Large intestine (tissue), 3 donors: ENCODE measurements at regions not wholly inside any gene's neighbourhood (a gene's known extent, or its start where the extent isn't known, plus 50 kb on each side); places are given as distances from the start of the nearest gene placed in this dataset.

Experiments
- DNase-seq, 2 donors: peaks; one replicate each; pipeline versions ENCODE4 v3.0.0 to v3.0.0-alpha.2; 2013
- H3K27ac ChIP-seq: one replicate; pipeline ENCODE4 v1.5.1; 2013; ENCODE audit warnings: low read length
- H3K27me3 ChIP-seq: 2 replicates; pipeline ENCODE4 v1.6.1; 2013; ENCODE audit warnings: low read length; ENCODE audit not compliant: control insufficient read depth, insufficient read depth
- H3K36me3 ChIP-seq: 2 replicates; pipeline ENCODE4 v1.6.1; 2013; ENCODE audit warnings: low read length; ENCODE audit not compliant: control insufficient read depth, insufficient read depth
- H3K4me1 ChIP-seq: one replicate; pipeline ENCODE4 v1.6.1; 2013; ENCODE audit warnings: low read length; ENCODE audit not compliant: control insufficient read depth, insufficient read depth
- H3K4me3 ChIP-seq: one replicate; pipeline ENCODE4 v1.5.1; 2013; ENCODE audit warnings: low read length
- H3K9me3 ChIP-seq: one replicate; pipeline ENCODE4 v1.6.1; 2013; ENCODE audit warnings: mild to moderate bottlenecking, low read depth, low read length, moderate library complexity; ENCODE audit not compliant: control insufficient read depth
- WGBS: methylation state at CpG from one replicate; pipeline ENCODE4 v1.1.5; 2013; ENCODE audit warnings: low lambda C conversion rate; ENCODE audit not compliant: insufficient coverage; 5-methylcytosine and 5-hydroxymethylcytosine counted together

- no peaks in the 10 kb centered on the region for H3K36me3 ChIP-seq
- H3K4me3 ChIP-seq = no peak overlapping the region
Measured at GRCh38 chr16:59737274-59737673, 1003.2 kb upstream of the GOT2 start.

GRCh38 chr16:59733321-59733720, 999.2 kb upstream of the GOT2 start:
- Histone ChIP-seq H3K27ac (no peak overlapping the region), H3K27me3 (no peaks in the 10 kb centered on the region), H3K4me3 (no peak overlapping the region), H3K9me3 (no peaks in the 10 kb centered on the region), H3K36me3 (no peaks in the 10 kb centered on the region), H3K4me1 (no peaks in the 10 kb centered on the region)
- DNase-seq = no peak

More at GRCh38 chr16:59737274-59737673, 1003.2 kb upstream of the GOT2 start:
- 60% methylated on average over 1 of the region's 1 CpG for WGBS
- Histone ChIP-seq H3K4me1 (no peaks in the 10 kb centered on the region), H3K27me3 (no peaks in the 10 kb centered on the region), H3K27ac (no peak overlapping the region), H3K9me3 (no peaks in the 10 kb centered on the region)
- DNase-seq = no peak

- no CpG with 5 or more reads among the region's 3 CpGs for WGBS
- Histone ChIP-seq H3K36me3 (no peaks in the 10 kb centered on the region), H3K4me3 (no peak overlapping the region), H3K27ac (no peak overlapping the region), H3K27me3 (no peaks in the 10 kb centered on the region), H3K4me1 (no peaks in the 10 kb centered on the region), H3K9me3 (no peaks in the 10 kb centered on the region)
- no peak for DNase-seq
Measured at GRCh38 chr16:59729613-59730012, 995.5 kb upstream of the GOT2 start.

DNA sequence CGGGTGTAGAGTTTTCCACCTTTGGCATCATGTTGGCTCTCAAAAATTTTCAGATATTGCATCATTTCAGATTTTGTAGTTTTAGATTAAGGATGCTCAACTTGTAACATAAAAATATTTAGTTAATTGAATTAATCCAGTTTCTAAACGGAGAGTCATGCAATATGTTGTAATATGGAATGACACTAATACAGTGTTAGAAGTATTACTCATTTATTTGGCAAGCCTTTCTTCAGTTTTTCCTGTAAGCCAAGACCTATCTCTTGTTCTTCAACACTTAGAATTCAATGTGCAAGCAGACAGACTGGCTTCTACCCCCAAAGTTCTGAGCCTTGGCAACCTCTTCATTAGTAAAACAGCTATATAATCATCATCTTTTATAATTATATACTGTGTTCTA, 985.0 kb upstream of the GOT2 start:
- Histone ChIP-seq H3K27me3 (no peaks in the 10 kb centered on the region), H3K4me3 (no peak overlapping the region), H3K36me3 (no peaks in the 10 kb centered on the region), H3K9me3 (no peaks in the 10 kb centered on the region), H3K4me1 (no peaks in the 10 kb centered on the region), H3K27ac (no peak overlapping the region)
- 86% methylated on average over 1 of the region's 2 CpGs for WGBS
- DNase-seq = no peak

DNA sequence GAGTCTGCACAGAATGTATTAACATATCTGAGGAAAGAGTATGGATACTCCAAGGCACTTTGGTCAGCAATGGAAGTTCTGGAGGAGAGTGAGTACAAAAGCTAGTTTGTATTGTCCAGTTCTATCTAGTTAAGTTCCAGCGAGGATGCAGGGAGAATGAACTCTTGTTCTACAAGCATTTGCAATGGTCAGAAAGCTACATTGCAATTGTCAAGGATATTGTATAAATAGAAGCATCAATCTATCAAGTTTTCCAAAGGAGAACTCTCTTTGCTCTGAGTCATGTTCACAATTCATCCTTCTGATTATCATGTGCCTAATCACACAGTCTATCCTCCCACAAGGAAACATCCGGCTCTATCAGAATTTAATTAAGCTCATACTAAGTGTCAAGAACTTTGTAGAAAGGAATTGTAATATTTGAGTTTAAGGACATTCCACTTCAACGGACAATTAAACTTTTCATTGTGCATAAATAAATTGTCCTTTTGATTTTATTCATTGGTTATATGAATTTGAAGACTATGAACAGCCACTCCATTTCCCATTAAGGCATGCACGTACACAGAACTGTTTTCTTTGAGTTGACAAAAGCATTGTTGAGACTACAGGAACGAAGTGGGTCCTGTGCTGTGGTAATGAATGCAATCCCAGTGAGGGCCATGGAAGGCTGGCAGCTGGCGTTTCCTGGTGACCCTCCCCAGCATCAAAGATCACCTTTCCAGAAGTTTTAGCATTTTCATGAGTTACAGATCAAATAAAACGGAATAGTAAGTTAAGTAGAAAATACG, 973.5 kb upstream of the GOT2 start:
- Histone ChIP-seq H3K4me3 (no peak overlapping the region), H3K36me3 (no peaks in the 10 kb centered on the region), H3K27ac (no peak overlapping the region), H3K9me3 (no peaks in the 10 kb centered on the region), H3K4me1 (no peaks in the 10 kb centered on the region), H3K27me3 (no peaks in the 10 kb centered on the region)
- WGBS = 89% methylated on average over 3 of the region's 8 CpGs
- DNase-seq = no peak

GRCh38 chr16:59701963-59702930, 968.1 kb upstream of the GOT2 start:
- Histone ChIP-seq H3K36me3 (no peaks in the 10 kb centered on the region), H3K27ac (no peak overlapping the region), H3K9me3 (no peaks in the 10 kb centered on the region), H3K4me3 (no peak overlapping the region), H3K4me1 (no peaks in the 10 kb centered on the region), H3K27me3 (no peaks in the 10 kb centered on the region)
- WGBS = no CpG with 5 or more reads among the region's 3 CpGs
- no peak for DNase-seq

GRCh38 chr16:59699786-59700185, 965.7 kb upstream of the GOT2 start:
- no peaks in the 10 kb centered on the region for H3K36me3 ChIP-seq
- no peak for DNase-seq
- H3K9me3 ChIP-seq = no peaks in the 10 kb centered on the region
- H3K27ac ChIP-seq = no peak overlapping the region
- H3K4me3 ChIP-seq = no peak overlapping the region
- no peaks in the 10 kb centered on the region for H3K4me1 ChIP-seq
- no peaks in the 10 kb centered on the region for H3K27me3 ChIP-seq
- no CpG with 5 or more reads among the region's 1 CpG for WGBS

GRCh38 chr16:59698346-59699020, 964.4 kb upstream of the GOT2 start:
- WGBS = no CpG with 5 or more reads among the region's 3 CpGs
- no peaks in the 10 kb centered on the region for H3K4me1 ChIP-seq
- DNase-seq = no peak
- H3K4me3 ChIP-seq = no peak overlapping the region
- no peaks in the 10 kb centered on the region for H3K27me3 ChIP-seq
- H3K9me3 ChIP-seq = no peaks in the 10 kb centered on the region
- no peak overlapping the region for H3K27ac ChIP-seq
- H3K36me3 ChIP-seq = no peaks in the 10 kb centered on the region

DNA sequence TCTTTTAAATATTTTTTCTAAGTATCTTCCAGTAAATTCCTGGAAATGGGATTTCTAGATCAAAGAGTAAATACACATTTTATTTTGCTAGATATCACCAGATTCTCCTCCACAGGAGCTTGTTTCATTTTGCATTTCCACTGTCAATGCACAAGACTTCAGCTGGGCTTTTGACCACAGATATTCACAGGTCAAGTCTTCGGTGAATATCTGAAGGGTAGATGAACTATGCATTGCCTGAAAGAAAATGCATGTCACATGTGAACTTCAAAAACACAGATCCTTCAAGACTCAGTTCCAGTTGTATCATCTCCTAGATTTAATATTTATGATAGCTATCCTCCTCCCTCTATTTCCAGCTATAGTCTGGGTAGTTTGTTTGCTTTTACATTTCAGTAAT, 963.6 kb upstream of the GOT2 start:
- 100% methylated on average over 1 of the region's 1 CpG for WGBS
- no peak overlapping the region for H3K27ac ChIP-seq
- no peaks in the 10 kb centered on the region for H3K9me3 ChIP-seq
- no peaks in the 10 kb centered on the region for H3K36me3 ChIP-seq
- no peaks in the 10 kb centered on the region for H3K4me1 ChIP-seq
- no peak for DNase-seq
- no peak overlapping the region for H3K4me3 ChIP-seq
- no peaks in the 10 kb centered on the region for H3K27me3 ChIP-seq

GRCh38 chr16:59697236-59697635, 963.1 kb upstream of the GOT2 start:
- DNase-seq = no peak
- 100% methylated on average over 2 of the region's 5 CpGs for WGBS
- Histone ChIP-seq H3K27ac (no peak overlapping the region), H3K4me1 (no peaks in the 10 kb centered on the region), H3K27me3 (no peaks in the 10 kb centered on the region), H3K9me3 (no peaks in the 10 kb centered on the region), H3K36me3 (no peaks in the 10 kb centered on the region), H3K4me3 (no peak overlapping the region)
